Cerebellar cortex (tissue), 1 donor: ENCODE measurements at regions not wholly inside any gene's neighbourhood (a gene's known extent, or its start where the extent isn't known, plus 50 kb on each side); places are given as distances from the start of the nearest gene placed in this dataset.
"Not testable (repeated sequence)": the region's sequence is repeated elsewhere in the genome, so short reads cannot be mapped to it uniquely, and the experiment has no call there.

Experiments
- DNase-seq: peaks from one replicate; pipeline ENCODE4 v3.0.0-alpha.2; 2015; ENCODE audit warnings: low spot score

GRCh38 chr15:99485153-99485961 lies 80.4 kb upstream of the MEF2A start:
- DNase-seq = no peak

DNA sequence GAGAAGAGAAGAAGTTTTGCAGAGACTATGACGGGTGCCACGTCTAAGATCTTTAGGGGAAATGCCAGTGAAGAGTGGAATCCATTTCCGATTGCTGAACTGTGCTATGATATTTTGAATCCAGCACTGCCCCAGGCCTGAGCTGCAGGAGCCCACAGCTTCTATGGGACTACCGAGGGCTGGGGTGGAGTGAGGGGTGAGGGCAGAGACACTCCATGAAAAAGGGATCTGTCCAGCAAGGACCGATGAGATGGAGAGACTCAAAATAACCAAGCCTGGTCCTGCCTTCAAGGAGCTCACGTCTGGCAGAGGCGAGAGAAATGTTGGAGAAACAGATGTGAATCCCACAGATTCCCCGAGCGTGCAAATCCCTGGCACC lies 79.8 kb upstream of the MEF2A start:
- DNase-seq = no peak

GRCh38 chr15:99486371-99487336 lies 79.1 kb upstream of the MEF2A start:
- DNase-seq = peak; percentile 72

GRCh38 chr15:99487337-99487730 lies 78.5 kb upstream of the MEF2A start:
- DNase-seq = no peak

GRCh38 chr15:99492275-99492674 lies 73.5 kb upstream of the MEF2A start:
- DNase-seq = no peak

DNA sequence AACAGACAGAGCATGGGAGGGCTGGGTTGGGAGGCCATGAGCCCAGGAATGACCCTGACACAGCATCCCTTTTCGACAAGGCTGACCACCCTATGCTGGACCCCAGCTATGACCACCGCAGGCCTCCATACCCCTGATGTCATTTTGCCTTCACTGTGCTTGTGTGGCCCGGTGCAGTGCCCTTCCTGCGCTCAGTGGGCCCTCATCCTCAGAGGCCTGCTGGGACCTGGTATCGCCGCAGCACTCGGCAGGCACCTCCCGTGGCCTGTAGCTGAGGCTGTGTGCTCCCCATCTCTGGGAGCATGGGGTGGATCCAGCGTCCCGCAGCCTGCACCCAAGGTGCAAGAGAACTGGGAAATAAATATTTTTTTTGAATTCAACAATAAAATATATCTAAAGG lies 73.1 kb upstream of the MEF2A start:
- DNase-seq = no peak

- DNase-seq = no peak
Measured at GRCh38 chr15:99493461-99493860, 72.3 kb upstream of the MEF2A start.

DNA sequence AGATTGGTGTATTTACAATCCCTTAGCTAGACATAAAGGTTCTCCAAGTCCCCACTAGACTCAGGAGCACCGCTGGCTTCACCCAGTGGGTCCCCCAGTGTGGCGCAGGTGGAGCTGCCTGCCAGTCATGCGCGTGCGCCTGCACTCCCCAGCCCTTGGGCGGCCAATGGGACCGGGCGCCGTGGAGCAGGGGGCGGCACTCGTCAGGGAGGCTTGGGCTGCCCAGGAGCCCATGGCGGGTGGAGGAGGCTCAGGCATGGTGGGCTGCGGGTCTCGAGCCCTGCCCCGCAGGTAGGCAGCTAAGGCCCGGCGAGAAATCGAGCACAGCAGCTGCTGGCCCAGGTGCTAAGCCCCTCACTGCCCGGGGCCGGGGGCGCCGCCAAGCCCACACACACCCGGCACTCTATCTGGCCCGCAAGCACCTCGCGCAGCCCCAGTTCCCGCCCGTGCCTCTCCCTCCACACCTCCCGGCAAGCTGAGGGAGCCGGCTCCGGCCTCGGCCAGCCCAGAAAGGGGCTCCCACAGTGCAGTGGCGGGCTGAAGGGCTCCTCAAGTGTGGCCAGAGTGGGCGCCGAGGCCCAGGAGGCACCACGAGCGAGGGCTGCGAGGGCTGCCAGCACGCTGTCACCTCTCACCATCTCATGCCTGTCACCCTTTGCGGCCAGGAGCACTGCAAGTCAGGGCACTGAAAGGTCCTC lies 71.1 kb upstream of the MEF2A start:
- DNase-seq = not testable (repeated sequence)

GRCh38 chr15:99495430-99496301 lies 70.1 kb upstream of the MEF2A start:
- no peak for DNase-seq

DNA sequence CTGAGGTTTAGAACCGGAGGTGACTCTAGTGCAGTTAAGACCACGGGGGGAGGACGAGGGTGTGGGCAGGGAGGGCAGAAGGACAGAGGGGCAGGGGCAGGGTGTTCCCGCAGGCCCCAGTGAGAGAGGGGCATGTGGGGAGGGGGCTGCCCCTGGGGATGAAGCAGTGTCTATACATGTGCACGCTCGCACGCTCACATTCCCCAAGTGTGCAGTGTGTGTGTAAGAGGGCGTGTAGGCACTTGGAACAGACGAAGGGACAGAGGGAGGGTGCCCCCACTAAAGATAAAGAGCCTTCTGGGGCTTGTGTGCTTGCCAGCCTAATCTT lies 69.5 kb upstream of the MEF2A start:
- no peak for DNase-seq

DNA sequence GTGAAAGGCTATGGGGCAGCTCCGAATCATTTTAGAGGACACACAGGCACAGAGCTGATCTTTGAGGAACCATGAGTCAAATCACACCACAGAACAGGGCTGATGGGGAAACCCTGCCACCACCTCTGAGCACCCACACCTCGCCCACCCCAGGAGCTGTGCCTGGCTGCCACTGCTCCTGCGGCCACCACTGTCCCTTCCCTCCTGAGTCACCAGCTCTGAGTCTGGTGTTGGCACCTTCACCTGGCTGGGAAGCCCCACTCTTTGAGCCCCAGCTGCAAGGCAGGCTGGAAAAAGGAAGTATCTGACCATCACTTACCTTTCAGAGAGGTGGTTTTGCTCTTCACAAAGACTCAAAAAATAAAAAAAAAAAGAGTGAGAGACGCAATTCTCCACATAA lies 63.6 kb upstream of the MEF2A start:
- DNase-seq = no peak

DNA sequence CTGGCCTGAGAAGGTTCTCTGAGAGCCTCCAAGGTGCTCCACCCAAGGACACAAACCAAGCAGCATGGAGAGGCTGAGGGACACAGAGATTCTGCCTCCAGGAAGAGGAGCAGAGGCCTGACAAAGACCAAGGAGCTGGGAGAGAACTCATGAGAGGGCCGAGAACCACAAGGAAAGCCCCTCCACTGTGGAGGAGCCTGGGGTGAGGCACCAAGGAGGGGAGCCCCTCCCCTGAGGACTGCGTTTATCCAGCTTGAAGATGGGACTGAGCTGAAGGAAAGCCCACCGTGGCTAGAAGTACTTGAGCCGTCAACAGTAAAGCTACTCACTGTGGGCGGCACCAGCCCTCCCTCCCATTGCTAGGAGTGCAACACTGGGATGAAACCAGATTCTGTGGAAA lies 63.1 kb upstream of the MEF2A start:
- DNase-seq = no peak

DNA sequence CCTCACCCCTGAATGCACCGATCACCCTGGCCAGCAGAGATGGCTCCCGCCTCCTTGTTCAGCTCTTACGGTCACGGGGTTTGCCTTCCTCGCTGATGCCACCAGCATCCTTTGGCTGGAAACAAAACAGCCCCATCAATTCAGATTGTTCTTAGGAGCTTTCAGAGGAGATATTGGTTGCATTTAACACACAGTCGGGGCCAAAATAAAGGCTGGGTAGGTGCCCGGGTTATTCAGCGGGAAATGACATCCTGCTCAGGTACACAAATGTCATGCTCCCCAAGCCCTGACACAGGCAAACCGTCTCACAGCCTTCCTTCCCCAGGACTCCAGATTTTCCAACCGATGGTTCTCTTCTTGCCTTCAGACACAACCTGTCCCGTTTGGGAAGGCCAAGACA lies 62.4 kb upstream of the MEF2A start:
- DNase-seq = peak; percentile 51

- peak; percentile 8 for DNase-seq
Measured at GRCh38 chr15:99504071-99504822, 61.5 kb upstream of the MEF2A start.

- peak; percentile 65 for DNase-seq
Measured at GRCh38 chr15:99504823-99505551, 60.8 kb upstream of the MEF2A start.

- no peak for DNase-seq
Measured at GRCh38 chr15:99506399-99506798, 59.4 kb upstream of the MEF2A start.

DNA sequence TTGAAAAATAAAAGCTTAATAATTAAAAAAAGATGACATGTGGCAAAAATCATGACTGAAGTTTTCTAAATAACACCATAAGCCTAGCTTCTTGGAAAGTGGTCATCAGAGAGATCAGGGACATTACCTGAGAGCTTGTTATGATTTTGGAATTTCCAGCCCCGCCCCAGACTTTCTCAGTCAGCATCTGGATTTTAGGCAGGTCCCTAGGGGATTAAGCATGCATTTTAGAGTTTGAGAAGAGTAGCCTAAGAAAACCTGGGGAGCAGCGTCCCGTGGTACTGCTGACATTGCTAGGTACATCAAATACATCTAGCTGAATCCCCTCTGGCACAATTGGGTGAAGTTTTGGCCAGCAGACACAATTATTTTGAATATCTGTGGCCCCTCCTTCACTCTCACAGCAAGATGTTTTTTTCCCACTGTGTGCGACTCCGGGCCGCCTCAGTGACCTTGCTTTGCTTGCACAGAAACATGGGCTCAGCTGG lies 58.7 kb upstream of the MEF2A start:
- no peak for DNase-seq

GRCh38 chr15:99507504-99508310 lies 58.1 kb upstream of the MEF2A start:
- no peak for DNase-seq

GRCh38 chr15:99508311-99508645 lies 57.5 kb upstream of the MEF2A start:
- no peak for DNase-seq
